HG03139 (cell line): ENCODE measurements at regions not wholly inside any gene's neighbourhood (a gene's known extent, or its start where the extent isn't known, plus 50 kb on each side); places are given as distances from the start of the nearest gene placed in this dataset.

Experiments
- ATAC-seq: cut with Tn5 transposase; IDR thresholded peaks from one replicate; pipeline ENCODE4 v1.9.1; 2021; ENCODE audit not compliant: unreplicated experiment

DNA sequence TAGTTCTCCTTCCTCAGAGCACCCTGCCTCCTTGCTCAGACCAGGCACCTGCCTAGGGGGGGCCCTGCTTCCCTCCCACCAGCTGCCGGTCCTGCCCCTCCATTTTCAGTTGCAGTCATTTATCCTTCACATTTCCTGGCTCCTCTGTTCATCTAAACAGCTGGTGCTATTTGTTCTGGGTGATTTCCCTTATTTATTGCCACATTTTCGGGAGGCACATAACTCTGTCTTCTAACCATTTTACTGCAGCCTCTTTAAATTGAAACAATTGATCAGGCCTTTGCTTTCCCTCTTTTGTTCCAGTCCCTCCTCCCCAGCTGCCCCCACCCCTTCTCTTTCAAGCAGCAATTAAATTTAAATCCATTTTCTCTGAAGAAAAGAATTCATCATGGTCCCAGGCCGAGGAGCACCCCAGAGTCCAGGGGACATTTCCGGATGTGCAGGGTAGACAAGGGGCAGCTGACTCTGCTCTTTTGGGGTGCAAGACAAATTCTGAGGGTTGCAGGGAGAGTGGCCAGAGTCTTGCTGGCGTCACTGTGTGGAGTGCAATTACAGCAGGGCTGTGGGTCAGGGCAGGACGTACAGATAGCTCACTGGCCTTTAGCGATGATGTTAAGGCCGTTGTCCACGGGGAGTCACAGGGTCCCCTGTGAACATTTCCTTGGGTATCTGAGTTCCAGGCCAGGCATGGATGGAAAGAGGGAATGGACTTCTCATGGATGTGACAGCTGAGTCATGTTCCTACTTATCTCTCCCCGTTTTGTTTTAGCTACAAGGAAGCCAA lies 476.4 kb downstream of the TBC1D22A start:
- ATAC-seq: no peak

GRCh38 chr22:47237890-47238480 lies 475.5 kb downstream of the TBC1D22A start:
- ATAC-seq: no peak

DNA sequence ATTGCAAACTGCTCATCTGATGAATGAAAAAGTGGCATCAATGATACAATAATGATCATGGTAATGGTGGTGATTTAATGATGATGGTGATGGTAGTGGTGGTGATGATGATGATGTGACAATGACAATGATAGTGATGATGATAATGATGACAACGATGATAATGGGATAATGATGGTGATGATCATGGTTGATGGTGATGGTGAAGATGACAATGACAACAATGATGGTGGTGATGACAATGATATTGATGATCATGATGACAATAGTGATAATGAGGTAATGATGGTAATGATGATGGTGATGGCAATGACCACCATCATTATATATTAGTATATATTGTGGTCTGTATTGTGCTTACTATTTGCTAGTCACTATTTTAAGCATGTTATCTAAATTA lies 474.3 kb downstream of the TBC1D22A start:
- ATAC-seq: no peak

DNA sequence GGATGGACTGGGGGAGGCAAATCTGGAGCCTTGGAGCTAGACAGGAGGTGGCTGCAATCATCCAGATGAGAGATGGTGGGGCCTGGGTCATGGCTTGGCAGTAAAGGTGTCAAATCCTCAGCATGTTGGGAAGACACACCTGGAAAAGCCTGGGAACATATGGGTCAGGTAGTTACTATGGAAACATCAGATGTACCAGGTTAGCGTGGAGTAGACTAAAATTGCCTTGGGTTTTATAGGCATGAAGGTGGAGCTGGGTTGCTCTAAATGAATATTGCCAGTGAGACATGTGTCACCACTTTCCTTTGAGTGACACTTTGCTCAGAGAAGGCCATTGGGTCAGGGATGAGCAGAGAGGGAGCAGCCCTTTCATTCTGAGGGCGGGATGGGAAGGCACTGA lies 473.7 kb downstream of the TBC1D22A start:
- no peak for ATAC-seq

GRCh38 chr22:47233316-47234243 lies 471.1 kb downstream of the TBC1D22A start:
- ATAC-seq: no peak

DNA sequence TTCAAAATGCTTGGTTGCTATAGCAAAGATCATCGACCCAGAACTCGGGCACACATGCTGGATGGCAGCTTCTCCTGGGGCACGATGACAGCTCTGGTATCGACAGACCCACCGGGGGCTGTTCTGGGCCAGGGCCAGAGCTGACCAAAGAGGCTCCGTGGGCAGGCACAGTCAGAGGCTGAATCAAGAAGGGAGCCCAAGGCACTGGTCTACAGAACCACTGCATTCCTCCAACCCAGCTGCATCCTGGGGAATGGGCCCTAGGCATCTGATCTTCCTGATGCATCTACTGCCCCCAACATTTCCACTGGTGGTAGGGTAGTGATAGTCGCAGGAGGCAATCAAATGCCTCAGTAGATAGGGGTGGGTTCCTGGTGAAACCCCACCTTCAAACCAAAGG lies 470.3 kb downstream of the TBC1D22A start:
- ATAC-seq: no peak

DNA sequence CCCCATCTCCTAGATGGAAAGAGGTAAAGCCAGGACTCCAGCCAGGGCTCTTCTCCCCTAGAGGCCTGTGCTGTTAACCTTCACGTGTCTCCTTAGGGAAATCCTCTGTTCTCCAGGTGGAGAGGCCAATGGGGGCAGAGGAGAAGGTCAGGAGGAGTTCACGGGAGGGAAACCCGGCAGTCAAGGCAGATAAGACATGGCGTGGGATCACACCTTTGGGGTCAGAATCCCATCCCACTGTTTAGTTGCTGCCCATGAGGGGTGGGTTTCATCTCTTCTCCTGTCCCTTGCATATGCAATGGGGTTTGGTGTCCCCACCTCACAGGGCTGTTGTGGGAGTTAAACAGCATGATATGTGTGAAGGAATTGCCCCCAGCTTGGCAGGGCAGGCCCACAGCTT lies 469.7 kb downstream of the TBC1D22A start:
- ATAC-seq: no peak

- ATAC-seq: no peak
Measured at GRCh38 chr22:47231759-47232158, 469.3 kb downstream of the TBC1D22A start.

DNA sequence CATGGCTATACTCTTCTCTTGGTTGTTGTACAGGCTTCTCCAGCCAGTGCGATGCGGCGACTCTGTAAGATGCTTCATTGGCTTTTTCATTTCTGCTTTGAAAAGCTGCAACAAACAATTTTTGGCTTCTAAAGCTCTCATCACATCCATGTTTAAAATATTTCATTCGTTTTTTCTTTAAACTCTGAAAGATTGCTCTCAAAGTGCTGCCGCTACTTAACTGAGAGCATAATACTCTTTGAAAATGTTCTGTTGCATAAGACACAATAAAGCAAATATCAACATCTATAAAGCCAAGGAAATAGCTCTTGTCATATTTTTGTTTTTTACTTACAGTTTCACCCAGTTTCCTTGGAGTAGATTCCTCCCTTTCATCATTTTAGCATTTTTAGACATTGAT lies 468.3 kb downstream of the TBC1D22A start:
- no peak for ATAC-seq

DNA sequence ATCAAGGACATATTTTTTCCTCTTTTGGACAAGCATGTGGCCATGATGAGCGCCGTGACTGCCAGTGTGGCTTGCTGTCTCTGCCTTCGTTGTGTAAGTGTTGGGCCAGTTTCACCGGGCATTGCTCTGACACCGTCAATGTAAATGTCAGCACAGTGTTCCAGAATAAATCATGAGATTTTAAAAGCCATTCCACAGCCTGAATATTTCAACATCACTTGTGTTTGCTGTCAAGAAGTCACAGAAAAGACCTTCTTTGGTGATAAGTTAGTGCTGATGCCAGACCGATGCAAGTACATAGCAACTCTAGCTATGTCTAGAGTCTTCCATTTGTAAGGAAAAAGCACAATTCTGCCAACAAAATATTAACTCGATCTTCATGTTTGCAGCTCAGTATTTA lies 467.8 kb downstream of the TBC1D22A start:
- ATAC-seq: no peak

GRCh38 chr22:47228767-47229166 lies 466.3 kb downstream of the TBC1D22A start:
- ATAC-seq: no peak

DNA sequence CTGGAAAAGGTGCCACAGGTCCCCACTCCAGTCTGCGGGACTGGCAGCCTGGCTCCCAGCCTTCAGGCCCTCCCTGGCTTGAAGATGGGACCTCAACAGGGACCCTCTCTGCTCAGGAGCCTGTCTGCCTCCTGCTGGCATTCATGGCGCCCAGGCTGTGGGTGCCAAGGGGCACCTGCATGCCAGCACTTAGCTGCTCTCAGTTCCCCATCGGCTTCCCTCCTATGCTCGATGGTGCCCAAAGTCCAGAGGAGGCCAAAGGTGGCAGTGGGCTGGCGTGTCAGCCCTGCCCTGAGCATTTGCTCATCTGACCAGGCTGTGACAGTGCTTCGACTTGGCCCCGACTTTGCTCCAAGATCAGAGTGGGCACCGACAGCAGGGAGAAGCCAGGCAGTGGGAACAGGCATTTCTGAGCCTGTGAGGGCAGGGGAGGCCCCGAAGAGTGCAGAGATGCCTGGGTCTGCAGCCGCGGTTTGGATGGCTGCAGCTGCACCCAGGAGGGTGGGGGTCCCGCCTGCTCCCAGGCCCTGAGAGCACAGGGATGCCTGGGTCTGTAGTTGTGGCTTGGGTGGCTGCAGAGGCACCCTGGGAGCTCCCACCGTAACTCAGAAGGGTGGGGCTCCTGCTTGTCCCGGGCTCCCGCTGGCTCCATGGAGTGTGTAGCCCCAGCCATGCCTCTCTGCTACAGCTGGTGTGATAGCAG lies 463.6 kb downstream of the TBC1D22A start:
- ATAC-seq: no peak

- ATAC-seq: no peak
Measured at GRCh38 chr22:47225080-47225930, 462.9 kb downstream of the TBC1D22A start.
